ENCODE measurements at regions not wholly inside any gene's neighbourhood (a gene's known extent, or its start where the extent isn't known, plus 50 kb on each side); places are given as distances from the start of the nearest gene placed in this dataset.
"Not testable (repeated sequence)": the region's sequence is repeated elsewhere in the genome, so short reads cannot be mapped to it uniquely, and the experiment has no call there.

DNA sequence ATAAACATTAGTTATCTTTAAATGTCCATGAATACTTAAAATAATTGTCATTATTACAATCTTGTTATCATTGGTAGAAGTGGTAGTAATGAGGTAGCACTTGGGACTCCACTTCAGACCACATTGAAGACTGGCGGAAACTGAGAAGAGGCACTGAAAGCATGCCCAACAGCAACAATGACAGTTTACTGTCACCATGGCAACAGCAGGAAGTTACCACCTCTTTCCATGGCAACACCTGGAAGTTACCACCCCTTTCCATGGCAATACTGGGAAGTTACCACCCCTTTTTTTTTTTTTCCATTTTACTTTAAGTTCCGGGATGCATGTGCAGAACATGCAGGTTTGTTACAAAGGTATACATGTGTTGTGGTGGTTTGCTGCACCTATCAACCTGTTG is 494.9 kb upstream of the RBFOX1 start:
- no peak for DNase-seq

DNA sequence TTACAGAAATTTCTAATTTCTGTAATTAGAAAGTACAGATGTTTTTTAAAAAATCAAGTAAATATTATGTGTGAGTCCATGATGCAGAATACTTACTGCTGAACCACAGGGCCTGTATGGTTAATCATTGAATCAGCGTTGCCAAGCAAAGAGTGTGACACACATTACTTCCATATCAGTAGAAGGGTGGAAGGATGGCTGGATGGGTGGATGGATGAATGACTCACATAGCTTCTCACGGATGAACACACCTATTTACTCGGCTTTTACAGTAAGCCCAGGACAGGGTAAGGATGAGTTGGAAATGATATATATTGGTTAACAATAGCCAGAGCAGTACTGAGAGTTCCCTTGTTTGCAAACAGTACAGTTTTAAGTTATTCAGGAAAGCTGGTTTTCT is 495.9 kb upstream of the RBFOX1 start:
- no peak for DNase-seq

DNA sequence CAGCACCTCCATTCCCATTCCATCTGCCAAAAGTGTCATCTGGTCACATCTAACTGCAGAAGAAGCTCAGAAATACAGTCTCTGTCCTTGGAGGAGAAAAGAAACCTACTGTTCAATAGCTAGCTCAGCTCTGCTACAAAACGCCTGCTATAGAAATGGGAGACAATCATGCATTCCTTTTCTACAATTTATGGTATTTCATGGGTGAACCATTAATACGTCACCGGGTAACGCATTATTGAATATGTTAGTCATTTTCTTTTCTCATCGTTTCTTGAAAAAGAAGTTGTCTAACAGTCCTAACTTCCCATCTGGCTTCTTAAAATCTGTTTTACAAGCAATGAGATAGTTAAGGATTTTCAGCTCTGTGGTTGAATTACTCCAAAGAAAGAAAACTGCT is 496.7 kb upstream of the RBFOX1 start:
- DNase-seq = no peak

DNA sequence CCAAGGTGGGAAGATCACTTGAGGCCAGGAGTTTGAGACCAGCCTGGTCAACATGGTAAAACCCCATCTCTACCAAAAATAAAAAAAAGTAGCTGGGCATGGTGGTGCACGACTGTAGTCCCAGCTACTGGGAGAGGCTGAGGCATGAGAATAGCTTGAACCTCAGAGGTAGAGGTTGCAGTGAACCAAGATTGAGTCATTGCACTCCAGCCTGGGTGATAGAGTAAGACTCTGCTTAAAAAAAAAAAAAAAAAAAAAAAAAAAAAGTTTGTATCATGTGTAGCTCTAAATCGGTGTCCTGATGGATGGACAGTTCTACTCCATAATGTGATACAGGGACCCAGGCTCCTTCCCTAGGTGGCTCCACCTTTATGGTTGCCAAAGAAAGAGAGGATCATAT is 497.1 kb upstream of the RBFOX1 start:
- DNase-seq = no peak

DNA sequence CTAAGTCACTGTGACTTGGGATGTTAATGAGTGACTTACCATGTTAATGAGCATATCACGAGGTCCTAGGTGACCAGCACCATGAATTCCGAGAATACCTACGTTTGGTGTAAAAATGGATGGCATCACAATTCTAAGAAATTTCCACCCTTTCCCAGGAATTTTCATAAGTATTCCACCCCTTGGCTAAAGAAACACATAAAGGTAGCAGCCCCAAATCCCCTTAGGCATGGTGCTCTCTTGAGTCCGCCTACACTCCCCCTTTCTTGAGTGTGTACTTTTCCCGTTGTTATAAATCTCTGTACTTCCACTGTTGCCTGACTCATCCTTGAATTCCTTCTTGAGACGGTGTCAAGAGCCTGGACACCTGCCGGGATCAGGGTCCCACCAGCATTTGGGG is 504.0 kb upstream of the RBFOX1 start:
- no peak for DNase-seq

DNA sequence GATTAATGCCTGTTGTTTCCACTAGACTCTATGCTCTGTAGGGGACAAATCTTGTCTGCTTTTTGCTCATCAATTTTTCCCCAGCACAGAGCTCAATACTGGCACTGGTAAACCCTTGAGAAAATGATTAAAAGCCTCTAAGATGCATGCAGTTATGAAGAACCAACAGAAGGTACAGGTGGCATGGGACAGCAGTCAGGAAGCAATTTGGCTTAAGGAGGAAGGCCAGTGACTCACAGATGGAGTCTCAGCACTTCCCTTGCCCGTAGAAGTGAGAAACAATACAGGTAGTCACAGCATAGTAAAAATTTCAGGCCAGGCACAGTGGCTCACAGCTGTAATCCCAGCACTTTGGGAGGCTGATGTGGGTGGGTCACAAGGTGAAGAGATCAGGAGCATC is 504.7 kb upstream of the RBFOX1 start:
- DNase-seq = no peak

DNA sequence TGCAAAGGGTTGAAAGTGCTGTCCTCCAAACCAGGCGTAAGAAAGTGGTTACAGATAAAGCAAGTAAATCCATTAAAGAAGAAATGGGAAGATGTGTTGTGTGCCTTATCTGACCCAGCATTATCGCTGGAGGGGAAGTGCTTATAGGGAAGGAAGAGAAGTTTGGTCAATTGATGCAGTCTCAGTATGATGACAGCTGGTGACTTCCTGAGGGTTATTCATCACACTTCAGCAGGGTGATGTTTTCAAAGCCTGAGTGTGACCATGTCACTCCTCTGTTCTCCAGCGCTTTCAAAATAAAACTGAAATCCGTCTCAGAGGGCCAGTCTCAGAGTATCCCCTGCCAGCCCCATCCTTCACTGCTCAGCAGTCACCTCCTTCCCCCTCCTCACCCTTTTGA is 505.4 kb upstream of the RBFOX1 start:
- no peak for DNase-seq

DNA sequence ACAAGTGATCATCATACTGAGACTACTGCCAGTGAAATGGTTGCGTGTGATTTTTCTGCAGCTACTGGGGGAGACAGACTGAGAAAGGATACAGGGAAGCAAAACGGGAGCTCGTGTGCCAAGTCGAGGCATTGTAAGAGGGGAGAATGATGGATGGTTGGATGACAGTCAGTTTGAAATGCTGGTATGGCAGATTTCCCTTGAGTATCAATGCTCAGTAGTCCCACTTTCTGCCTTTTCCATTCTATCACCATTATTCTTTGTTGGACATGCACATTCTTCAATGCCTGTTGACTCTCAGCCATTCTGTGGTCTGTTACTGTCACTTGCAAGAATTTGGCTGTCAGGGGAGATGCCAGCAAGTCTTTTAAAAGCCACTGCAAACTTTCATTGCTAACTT is 510.6 kb upstream of the RBFOX1 start:
- no peak for DNase-seq

DNA sequence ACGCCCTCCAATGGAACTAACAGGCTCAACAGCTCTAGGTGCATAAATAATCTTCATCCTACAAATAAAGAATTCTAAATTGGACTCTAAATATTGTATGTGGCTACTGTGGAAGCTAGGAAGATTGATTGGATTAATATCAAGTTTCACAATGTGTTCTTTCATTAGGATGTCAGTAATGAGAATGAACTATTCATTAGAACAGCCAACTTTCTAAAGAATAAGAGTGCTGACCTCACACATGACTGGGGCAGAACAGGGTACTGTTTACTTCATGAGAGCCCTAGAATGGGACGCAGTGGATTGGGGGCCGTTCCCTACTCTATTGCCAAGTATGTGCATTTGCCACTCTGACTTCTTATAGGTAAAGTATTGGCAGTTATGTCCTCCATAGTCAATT is 528.2 kb upstream of the RBFOX1 start:
- no peak for DNase-seq

DNA sequence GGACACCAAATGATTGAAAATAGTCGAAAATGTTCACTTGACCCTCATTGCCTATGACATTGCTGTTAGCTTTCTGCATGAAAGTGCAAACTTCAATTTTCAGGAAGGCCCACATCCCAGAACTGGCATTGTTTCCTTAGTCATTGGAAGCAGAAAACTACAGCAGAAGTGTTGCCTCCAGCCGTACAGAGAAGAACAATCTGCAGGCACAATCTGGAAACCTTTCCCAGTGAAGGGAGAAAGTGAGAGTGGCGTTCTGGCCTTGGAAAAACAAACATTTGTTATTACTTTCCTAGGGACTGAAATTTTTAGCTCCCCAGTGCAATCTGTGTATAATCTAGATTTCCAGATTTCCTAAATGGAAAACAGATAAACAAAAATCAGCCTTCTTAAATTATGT is 529.5 kb upstream of the RBFOX1 start:
- no peak for DNase-seq

DNA sequence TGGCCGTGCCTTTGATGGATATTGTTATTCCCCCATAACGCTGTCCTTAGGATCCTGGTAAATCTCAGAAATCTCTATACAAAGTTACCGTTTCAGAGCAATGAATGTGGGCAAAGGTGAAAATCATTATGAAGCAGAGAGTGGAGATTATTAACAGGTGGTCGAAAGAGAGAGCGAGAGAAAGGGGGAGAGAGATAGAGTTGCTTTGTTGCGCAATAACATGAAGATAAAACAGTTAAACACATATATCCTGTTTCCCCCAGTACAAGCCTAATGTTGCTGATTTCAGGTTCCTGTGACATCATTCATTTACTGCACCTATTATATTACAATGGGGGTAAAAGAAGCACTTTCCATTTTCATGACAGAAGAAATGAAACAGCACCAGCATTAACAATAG is 535.4 kb upstream of the RBFOX1 start:
- DNase-seq = no peak

DNA sequence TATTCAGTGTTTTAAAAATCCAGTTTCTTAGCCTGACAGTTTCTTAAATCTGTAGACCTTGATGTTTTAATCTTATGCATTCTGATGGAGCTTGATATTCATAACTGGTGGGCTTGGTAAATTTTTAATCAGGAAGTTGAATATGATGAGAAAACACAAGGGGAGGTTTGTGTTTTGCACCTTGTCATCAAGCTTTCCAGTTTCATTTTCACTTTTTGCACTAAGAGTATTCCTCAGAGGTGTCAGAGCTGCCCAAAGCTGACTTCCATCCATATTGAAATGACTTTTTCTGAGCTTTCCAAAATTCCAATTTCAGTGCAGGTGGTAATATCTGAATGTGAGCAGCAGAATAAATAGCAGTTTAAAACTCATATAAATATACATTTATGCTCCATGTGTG is 555.0 kb upstream of the RBFOX1 start:
- DNase-seq = no peak

DNA sequence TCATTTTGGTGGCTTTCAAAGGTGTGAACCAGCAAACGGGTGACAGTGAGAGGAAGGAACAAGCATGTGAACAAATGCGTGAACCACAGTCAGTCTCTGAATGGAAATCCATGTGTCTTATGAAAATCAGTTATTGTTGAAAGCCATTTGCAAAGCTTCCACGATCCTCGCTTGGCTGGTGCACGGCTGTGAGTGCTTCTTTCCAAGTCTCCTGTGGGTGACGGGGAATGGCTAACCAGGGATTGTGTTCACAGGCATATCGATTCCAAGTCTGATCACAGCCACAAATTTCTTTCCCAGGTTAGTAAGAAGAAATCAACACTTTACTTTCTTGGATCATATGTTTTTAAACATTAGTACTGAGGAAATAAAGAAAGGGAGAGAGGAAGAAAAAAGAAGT is 556.9 kb upstream of the RBFOX1 start:
- no peak for DNase-seq

DNA sequence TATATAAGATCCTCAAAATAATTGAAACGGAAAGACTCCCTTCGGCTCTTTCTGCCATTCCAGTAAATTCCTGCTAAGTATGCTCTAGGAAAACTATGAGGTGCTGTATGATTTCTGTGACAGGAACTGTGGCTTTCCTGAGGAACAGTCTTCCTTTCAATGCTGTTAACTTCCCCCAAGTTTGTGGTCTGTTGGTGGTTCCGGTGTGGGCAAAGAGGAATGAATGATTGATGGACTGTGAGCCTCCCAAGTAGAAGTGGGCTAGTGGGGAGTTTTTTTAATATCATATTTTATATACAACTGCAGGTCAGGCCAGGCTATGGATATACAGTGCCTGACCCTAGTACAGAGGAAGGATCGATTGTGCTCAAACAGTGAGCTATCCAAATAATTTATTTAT is 560.7 kb upstream of the RBFOX1 start:
- DNase-seq = no peak

DNA sequence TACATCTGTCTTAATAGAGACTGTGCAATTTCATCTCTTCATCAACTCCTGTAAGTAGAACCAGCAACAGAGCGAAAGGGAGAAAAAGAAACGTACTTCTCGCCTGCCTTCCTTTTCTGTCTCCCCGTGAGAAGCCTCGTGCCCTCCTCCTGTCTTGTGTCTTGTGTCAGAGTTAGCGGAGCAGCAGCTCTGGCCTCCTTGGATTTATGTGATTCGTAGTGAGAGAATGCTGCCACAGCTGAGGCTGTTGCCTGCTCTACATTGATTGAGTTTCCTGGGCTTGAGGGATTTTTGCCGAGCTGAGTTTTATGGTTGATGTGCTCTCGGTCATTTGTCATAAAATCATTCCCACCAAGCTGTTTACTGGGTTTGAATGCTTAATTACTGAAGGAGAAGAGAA is 579.1 kb upstream of the RBFOX1 start:
- no peak for DNase-seq

DNA sequence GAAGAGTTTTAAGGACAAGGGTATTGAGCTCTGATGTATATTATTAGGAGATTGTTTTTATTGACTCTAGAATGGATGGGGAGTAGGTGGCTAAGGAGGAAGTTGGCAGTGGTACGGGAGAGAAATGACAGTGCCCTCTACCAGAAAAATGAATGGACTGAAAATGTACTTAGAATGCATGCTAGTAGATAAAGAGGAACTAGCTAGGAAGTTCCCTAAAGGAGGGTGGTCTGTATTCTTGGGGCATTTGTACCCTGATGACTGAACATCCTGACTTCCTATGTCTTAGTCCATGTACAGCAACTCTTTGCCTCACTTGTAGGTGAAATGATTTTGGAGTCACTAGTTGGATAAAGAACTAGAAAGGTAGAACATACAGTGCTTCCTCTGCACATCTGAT is 581.5 kb upstream of the RBFOX1 start:
- DNase-seq = no peak

DNA sequence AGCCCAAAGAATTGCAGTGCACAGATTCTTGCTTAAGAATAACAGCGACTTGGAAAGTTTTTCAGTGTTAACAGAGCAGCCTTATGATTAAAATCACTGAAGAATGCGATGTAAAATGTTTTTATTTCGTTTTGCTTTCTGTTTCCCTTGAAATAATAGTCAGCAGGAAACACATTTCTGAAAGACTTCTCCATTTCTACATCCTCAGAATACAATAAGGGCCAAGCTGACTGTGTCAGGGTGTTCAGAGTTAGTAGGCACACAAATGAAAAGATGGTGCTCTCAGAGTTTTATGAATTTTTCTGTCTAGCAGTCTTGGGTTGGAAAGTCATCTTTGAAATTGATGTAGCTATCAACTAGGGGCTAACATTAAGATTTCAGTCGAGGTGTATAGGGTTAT is 582.9 kb upstream of the RBFOX1 start:
- no peak for DNase-seq

DNA sequence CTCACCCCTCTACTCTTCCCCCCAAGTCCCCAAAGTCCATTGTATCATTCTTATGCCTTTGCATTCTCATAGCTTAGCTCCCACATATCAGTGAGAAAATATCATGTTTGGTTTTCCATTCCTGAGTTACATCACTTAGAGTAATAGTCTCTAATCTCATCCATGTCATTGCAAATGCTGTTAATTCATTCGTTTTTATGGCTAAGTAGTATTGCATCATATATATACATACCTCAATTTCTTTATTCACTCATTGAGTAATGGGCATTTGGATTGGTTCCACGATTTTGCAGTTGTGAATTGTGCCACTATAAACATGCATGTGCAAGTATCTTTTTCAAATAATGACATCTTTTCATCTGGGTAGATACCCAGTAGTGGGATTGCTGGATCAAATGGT is 596.3 kb upstream of the RBFOX1 start:
- not testable (repeated sequence) for DNase-seq

DNA sequence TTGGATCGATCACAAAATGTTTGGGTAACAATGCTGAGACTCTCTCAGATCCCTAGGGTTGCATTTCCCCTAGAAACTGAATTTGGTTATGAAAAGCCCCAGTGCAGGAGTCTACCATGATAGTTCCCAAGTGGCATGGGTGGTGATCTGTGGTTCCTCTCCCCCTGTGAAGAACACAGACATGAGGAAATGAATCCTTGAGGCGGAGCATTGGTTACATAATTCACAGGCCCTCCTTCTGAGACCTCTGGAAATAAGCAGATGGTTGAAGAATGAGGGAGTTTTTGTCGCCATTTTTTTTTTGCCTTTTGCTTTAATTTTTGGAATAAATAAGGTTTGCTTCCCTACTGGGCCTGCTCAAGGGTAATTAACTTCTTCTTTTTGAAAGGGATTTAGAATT is 597.0 kb upstream of the RBFOX1 start:
- no peak for DNase-seq

DNA sequence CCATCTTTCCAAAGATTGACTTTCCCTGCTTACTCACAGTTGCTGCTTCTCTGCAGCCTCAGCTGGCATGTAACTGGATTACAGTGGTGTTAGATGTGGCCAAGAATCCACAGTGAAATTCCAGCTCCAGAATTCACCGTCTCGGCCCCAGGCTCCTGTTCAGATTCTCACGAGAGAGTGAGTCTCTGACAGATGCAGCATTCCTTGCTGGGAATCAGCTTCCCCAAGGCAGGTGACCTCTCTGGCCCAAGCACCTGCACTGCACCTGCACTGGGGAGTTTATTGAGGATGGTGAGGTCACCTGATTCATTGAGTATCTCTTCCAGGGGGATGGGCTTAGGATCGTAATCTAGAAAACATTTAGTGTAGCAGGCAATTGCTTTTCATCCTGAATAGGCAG is 600.5 kb upstream of the RBFOX1 start:
- no peak for DNase-seq

DNA sequence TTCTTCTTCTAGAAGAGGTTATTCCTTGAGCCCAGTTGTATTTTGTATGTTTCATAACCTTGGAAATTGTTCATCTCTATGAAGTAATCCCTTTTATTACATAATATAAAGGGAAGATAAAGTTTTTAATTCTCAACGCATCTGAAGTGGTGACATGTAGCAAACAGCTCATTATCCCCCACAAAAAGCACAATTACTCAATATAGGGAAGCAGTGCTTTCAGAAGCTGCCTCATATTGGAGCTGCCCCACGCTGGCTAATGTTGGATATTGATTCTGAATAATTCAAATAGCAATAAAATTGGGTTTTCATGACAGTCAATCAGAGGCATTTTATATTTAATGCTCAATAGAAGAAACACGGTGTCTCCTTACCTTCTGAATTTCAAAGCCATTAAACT is 604.3 kb upstream of the RBFOX1 start:
- no peak for DNase-seq

DNA sequence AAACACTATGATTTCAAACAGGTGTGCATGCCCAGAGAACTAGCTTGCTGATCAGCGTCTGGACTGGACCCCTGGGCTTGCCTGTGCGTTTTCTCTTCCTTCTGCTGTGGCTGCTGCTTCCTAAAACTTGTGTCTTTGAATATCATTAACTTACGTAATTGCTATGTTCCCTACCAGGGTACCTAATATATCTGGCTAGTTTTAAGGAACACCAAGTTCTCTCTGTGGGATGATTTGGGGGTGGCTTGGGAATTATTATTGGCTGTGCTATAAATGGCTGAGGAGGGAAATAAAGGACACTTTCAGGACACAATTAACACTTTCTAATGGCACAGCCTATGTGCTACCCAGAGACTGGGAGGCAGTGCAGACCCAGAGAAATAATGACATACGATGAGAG is 606.0 kb upstream of the RBFOX1 start:
- DNase-seq = no peak

DNA sequence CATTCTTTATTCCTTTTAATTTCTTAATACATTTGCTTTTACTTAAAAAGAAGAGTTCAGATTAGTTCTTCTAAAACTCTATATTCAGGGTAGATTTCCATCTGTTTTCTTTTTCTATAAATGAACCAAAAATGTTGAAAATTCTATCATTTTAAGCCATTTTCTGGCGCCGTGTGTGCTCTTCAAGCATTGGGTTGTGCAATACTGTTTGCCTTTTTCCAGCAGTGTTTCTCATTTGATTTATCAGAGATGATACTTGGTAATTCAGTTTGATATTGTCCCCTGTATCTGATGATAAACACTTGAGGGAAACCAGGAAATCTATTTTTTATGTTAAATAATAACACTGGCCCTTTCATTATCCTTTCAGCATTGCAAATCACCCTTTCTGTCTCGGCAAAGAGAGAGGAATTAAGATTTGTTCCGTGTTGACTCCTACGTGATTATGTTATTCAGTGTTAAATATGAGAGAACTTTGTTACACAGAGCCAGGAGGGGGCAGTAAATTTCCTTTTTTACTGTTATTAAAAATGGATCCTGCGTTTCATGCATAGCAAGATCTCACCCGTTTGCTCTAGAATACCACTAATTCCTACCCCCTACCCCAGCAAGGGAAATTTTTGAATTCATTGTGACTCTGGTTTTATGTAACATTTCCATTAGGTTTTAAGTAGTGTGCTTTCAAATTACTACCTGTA is 606.9 kb upstream of the RBFOX1 start:
- no peak for DNase-seq

DNA sequence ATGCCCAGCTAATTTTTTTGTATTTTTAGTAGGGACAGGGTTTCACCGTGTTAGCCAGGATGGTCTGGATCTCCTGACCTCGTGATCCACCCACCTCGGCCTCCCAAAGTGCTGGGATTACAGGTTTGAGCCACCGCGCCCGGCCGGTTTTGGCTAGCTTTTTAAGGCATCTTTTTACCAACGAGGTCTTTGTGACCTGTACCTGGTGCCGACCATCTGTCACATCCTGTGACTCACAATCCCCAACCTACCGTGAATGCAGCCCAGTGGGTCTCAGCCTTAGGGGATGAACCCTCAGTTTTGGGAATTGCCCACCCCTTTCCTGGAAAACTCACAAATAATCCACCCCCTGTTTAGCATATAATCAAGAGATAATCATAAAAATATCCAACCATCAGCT is 607.4 kb upstream of the RBFOX1 start:
- not testable (repeated sequence) for DNase-seq

DNA sequence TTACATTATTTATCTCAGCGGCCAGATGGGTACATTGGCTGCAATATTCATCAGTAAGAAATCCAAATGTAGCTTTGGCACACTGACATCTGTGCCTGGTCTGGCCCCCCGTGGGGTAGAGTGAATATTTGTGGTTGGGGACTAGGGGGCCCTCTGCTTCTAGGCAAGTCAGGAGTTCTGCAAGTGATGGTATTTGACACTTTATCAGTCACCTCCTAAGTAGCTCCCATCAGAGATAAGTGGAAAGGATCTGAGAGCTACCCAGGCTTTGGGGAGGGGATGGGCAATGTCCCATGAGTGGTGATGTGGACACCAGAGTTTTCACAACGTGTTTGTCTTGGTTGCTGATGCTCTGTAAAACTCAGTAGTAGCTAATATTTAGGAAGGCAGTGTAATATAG is 609.9 kb upstream of the RBFOX1 start:
- DNase-seq = no peak

DNA sequence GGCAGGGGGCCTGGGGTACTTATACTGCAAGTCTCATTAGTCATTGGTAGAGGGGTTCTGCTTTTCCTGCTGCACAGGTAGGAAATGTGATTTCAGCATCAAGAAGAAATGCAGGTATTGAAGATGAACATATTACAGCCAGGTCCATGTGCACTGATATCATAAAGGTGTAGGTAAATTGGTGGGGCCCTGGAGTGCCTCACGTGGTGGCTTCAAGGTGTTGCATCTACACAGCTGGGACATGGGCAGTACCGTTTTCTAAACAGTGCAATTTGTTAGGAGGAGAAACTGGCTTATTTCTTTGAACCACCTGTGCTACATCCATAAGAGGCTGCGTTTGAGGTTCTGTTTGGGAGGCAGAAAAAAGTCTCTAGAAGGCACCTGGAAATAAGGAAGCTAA is 618.1 kb upstream of the RBFOX1 start:
- no peak for DNase-seq
